Adrenal gland (tissue), 9 donors: ENCODE measurements at regions not wholly inside any gene's neighbourhood (a gene's known extent, or its start where the extent isn't known, plus 50 kb on each side); places are given as distances from the start of the nearest gene placed in this dataset.

Source experiments
- DNase-seq, 7 donors: peaks; one replicate each; pipeline ENCODE4 v3.0.0-alpha.2; 2019 to 2020
- H3K27ac ChIP-seq, 5 donors: fragments of 200-600 bp; sonication (generic) in 4 of 5; 1 replicate in 3 of 5; 2 replicates in 2 of 5; pipeline versions ENCODE4 v1.5.1 to v1.8.0; 2016 to 2020; ENCODE audit warnings: mild to moderate bottlenecking in 1 of 5
- H3K27me3 ChIP-seq: fragments of 200-600 bp; 2 replicates; pipeline ENCODE4 v1.8.0; 2021
- H3K36me3 ChIP-seq, 2 donors: fragments of 200-600 bp; replicated peaks in 1 of 2; 1 replicate in 1 of 2; 2 replicates in 1 of 2; pipeline versions ENCODE4 v1.5.1 to v1.8.0; 2018 to 2022
- H3K4me1 ChIP-seq, 2 donors: fragments of 200-600 bp; replicated peaks in 1 of 2; 1 replicate in 1 of 2; 2 replicates in 1 of 2; pipeline versions ENCODE4 v1.5.1 to v1.8.0; 2018 to 2021
- H3K4me3 ChIP-seq, 4 donors: fragments of 200-600 bp; sonication (generic) in 3 of 4; one replicate each; pipeline ENCODE4 v1.5.1; 2016 to 2018
- H3K9me3 ChIP-seq, 3 donors: fragments of 200-600 bp; sonication (generic) in 1 of 3; replicated peaks in 1 of 3; 1 replicate in 2 of 3; 2 replicates in 1 of 3; pipeline versions ENCODE4 v1.5.1 to v1.8.0; 2016 to 2021
- CTCF ChIP-seq, 6 experiments: fragments of 450-650 bp in 4 of 6; fragments of 200-600 bp in 2 of 6; sonication (generic) in 1 of 6; IDR thresholded peaks; 1 replicate in 5 of 6; 2 replicates in 1 of 6; pipeline versions ENCODE4 v1.5.1 to v1.8.0; 2016 to 2021; ENCODE audit warnings: antibody characterized with exemption in 6 of 6, mild to moderate bottlenecking in 2 of 6, moderate library complexity in 1 of 6
- POLR2A ChIP-seq, 2 donors: fragments of 450-650 bp; IDR thresholded peaks; one replicate each; pipeline ENCODE4 v1.6.1; 2017; ENCODE audit warnings: antibody characterized with exemption in 2 of 2, mild to moderate bottlenecking in 2 of 2, moderate library complexity in 1 of 2
- WGBS, 4 donors: extraction: QIAGEN DNeasy Blood & Tissue Kit in 2 of 4; methylation state at CpG; one replicate each; pipeline versions ENCODE4 v1.1.5 to v1.1.7; 2013 to 2017; 5-methylcytosine and 5-hydroxymethylcytosine counted together
- intact Hi-C, 2 donors: fragments of 100-400 bp; cut with DNase I; formaldehyde crosslinking; loops; one replicate each; pipeline versions ENCODE4 v1.14.1 to v1.15.0; 2022 to 2023
- donor health status: healthy with polysubstance abuse.
- donor health status: Bipolar disorder and iron deficiency.
- donor health status: DM: yes; HTN: yes; CAD: no.
- donor health status: DM: no; HTN: no; CAD: no.
- donor health status: DM: no; HTN: no; CAD: no.

DNA sequence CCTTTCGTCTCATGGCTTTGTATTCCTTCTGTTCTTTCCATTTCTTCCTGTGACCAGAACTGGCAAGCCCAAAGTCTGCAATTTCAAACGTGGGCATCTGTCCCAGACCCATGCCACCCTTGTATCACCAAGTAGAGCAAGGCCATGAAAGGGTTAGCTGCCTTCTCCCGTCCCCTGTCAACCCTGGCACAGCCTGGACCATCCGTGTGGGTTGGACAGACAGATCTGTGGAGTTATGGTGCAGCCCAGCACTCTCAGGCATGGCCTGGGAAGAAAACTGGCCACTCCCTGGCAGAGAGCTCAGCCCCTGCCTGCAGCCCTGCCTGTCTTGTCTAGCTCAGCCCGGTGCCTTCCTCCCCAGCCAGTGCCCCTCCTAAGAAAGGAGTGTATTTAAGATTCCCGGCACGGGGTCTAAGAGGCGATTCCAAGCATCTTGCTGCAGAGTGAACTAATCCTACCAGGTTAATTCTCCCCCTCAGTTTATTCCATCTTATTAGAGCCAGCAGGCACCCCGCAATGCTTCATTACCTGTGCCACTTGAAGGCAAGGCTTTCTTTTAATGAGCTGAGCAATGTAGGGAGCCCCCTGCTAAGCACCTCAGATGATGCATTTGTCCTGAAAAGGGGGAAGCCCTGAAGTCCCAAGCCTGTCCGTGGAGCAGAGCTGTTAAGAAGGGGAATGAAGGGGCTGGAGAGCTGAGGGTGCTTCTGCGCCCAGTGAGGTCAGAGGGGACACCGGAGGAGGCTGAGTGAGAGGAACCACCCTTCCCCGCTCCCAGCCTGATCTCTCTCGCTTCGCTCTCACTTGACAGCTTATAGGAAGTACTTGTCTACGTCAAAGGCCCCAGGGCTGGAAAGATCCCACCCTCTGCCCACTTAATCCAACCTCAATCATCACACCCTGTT, 130.6 kb downstream of the SPATA19 start:
- Histone ChIP-seq H3K27me3 (no peaks in the 10 kb centered on the region), H3K9me3 (no peaks in the 10 kb centered on the region), H3K4me3 (no peak overlapping the region), H3K4me1 (no peaks in the 10 kb centered on the region), H3K36me3 (no peaks in the 10 kb centered on the region), H3K27ac (no peak overlapping the region)
- intact Hi-C loops: no loop called here
- TF ChIP-seq CTCF (IDR thresholded peaks at IDR 0.05): no peak
- TF ChIP-seq POLR2A (IDR thresholded peaks at IDR 0.05): no peak
- no peak for DNase-seq
- WGBS, 4 donors: 53 to 64% (median 63%) methylated on average over 11 to 16 of the region's 16 CpGs

- intact Hi-C loops: no loop called here
- no peaks in the 10 kb centered on the region for H3K9me3 ChIP-seq
- H3K36me3 ChIP-seq: no peaks in the 10 kb centered on the region
- no peaks in the 10 kb centered on the region for H3K27me3 ChIP-seq
- no peak overlapping the region for H3K27ac ChIP-seq
- no peak overlapping the region for H3K4me3 ChIP-seq
- no peaks in the 10 kb centered on the region for H3K4me1 ChIP-seq
- DNase-seq: no peak
- TF ChIP-seq CTCF (IDR thresholded peaks at IDR 0.05) (no peak), POLR2A (IDR thresholded peaks at IDR 0.05) (no peak)
- 83 to 88% (median 85%) methylated on average over 10 of the region's 10 CpGs for WGBS, 4 donors
These were observed 131.5 kb downstream of the SPATA19 start for GRCh38 chr11:133713844-133714243.

DNA sequence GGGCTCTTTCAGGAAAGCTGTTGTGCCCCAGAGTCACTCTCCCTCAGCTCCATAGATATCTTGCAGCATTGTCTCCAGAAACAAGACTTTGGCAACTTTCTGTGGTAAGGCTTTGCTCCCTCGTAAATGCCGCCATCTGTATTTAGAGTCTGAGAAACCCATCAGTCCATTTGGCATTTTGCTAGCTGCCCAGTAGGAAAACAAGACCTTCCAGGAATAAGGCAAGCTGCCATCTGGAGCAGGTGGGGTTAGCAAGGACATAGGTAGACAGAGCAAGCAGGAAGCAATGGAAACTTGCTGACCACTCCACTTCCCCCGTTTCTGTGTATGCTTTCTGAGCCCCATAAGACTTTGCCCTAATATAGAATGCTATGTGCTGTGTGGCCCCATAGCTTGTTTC, 131.9 kb downstream of the SPATA19 start:
- TF ChIP-seq POLR2A (IDR thresholded peaks at IDR 0.05) (no peak), CTCF (IDR thresholded peaks at IDR 0.05) (no peak)
- Histone ChIP-seq H3K4me3 (no peak overlapping the region), H3K27ac (no peak overlapping the region), H3K36me3 (no peaks in the 10 kb centered on the region), H3K4me1 (no peaks in the 10 kb centered on the region), H3K9me3 (no peaks in the 10 kb centered on the region), H3K27me3 (no peaks in the 10 kb centered on the region)
- 76 to 100% (median 87%) methylated on average over 1 to 3 of the region's 3 CpGs for WGBS, 4 donors
- DNase-seq: no peak
- intact Hi-C loops: no loop called here

DNA sequence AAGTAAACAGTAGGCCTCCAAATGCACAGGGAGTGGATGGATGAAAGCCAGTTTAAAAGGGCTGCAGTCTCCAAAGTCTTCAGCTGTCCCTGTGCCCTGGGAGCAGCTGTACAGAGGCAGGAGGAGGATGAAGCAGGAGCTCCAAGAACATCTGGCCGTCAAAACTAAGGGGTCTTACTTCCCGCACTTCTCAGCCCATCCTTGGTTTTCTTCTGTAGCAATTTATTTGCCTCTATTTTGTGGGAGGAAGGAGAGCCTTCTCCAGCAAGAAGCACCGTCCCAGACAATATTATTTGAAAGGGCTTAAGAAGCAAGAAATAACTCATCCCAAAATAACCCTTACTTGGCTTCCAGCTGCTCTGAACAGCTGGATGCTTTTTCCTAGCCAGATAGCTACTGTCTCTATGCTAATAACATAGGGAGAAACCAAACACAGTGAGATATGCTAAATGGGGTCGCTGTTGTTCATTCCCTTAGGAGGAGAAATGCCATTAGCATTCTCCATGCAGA, 133.2 kb downstream of the SPATA19 start:
- no peaks in the 10 kb centered on the region for H3K27me3 ChIP-seq
- no peaks in the 10 kb centered on the region for H3K9me3 ChIP-seq
- H3K27ac ChIP-seq: no peak overlapping the region
- H3K36me3 ChIP-seq: no peaks in the 10 kb centered on the region
- DNase-seq: no peak
- 8 to 20% (median 15%) methylated on average over 4 of the region's 4 CpGs for WGBS, 4 donors
- intact Hi-C loops: no loop called here
- no peak for TF ChIP-seq POLR2A (IDR thresholded peaks at IDR 0.05)
- no peak for TF ChIP-seq CTCF (IDR thresholded peaks at IDR 0.05)
- H3K4me3 ChIP-seq: no peak overlapping the region
- H3K4me1 ChIP-seq: no peaks in the 10 kb centered on the region
